Osteocyte (in vitro differentiated cells): ENCODE measurements at regions not wholly inside any gene's neighbourhood (a gene's known extent, or its start where the extent isn't known, plus 50 kb on each side); places are given as distances from the start of the nearest gene placed in this dataset.

Experiments used
- DNase-seq: peaks from one replicate; pipeline ENCODE4 v3.0.0; 2021; ENCODE audit warnings: mixed read lengths; ENCODE audit not compliant: unreplicated experiment; ENCODE audit errors: extremely low spot score
- H3K27ac Mint-ChIP-seq: one replicate; pipeline ENCODE4 v1.8.0; 2021; ENCODE audit warnings: mild to moderate bottlenecking, mixed read lengths; ENCODE audit not compliant: unreplicated experiment
- H3K27me3 Mint-ChIP-seq: one replicate; pipeline ENCODE4 v1.8.0; 2021; ENCODE audit warnings: mixed read lengths; ENCODE audit not compliant: unreplicated experiment
- H3K36me3 Mint-ChIP-seq: one replicate; pipeline ENCODE4 v1.8.0; 2021; ENCODE audit warnings: mixed read lengths; ENCODE audit not compliant: unreplicated experiment
- H3K4me1 Mint-ChIP-seq: one replicate; pipeline ENCODE4 v1.8.0; 2021; ENCODE audit warnings: mixed read lengths; ENCODE audit not compliant: unreplicated experiment
- H3K4me3 Mint-ChIP-seq: one replicate; pipeline ENCODE4 v1.8.0; 2021; ENCODE audit warnings: mild to moderate bottlenecking, moderate library complexity, mixed read lengths; ENCODE audit not compliant: unreplicated experiment
- H3K9me3 Mint-ChIP-seq: one replicate; pipeline ENCODE4 v1.8.0; 2021; ENCODE audit warnings: mixed read lengths; ENCODE audit not compliant: unreplicated experiment
- CTCF ChIP-seq: fragments of 200-600 bp; sonication (generic); IDR thresholded peaks from 2 replicates; pipeline ENCODE4 v1.5.0; 2021; ENCODE audit warnings: antibody characterized with exemption, mild to moderate bottlenecking, moderate library complexity

- Mint-ChIP-seq H3K9me3 (no peaks in the 10 kb centered on the region), H3K27ac (no peak overlapping the region), H3K27me3 (no peaks in the 10 kb centered on the region), H3K4me3 (no peak overlapping the region), H3K4me1 (peaks cover 9% of the 10 kb centered on the region), H3K36me3 (no peaks in the 10 kb centered on the region)
- DNase-seq = no peak
- no peak for TF ChIP-seq CTCF
Observed at GRCh38 chr5:8714861-8715260, 831.0 kb downstream of the SEMA5A start.

- no peak for TF ChIP-seq CTCF
- no peak overlapping the region for H3K27ac Mint-ChIP-seq
- DNase-seq = no peak
- H3K4me1 Mint-ChIP-seq = no peaks in the 10 kb centered on the region
- H3K27me3 Mint-ChIP-seq = no peaks in the 10 kb centered on the region
- H3K4me3 Mint-ChIP-seq = no peak overlapping the region
- no peaks in the 10 kb centered on the region for H3K36me3 Mint-ChIP-seq
- H3K9me3 Mint-ChIP-seq = no peaks in the 10 kb centered on the region
Observed at GRCh38 chr5:8719796-8720195, 826.1 kb downstream of the SEMA5A start.

- Mint-ChIP-seq H3K9me3 (no peaks in the 10 kb centered on the region), H3K27me3 (no peaks in the 10 kb centered on the region), H3K4me1 (no peaks in the 10 kb centered on the region), H3K4me3 (no peak overlapping the region), H3K36me3 (no peaks in the 10 kb centered on the region), H3K27ac (no peak overlapping the region)
- DNase-seq = no peak
- TF ChIP-seq CTCF = no peak
Observed at GRCh38 chr5:8720506-8720905, 825.4 kb downstream of the SEMA5A start.

GRCh38 chr5:8721536-8721935, 824.3 kb downstream of the SEMA5A start:
- no peak overlapping the region for H3K4me3 Mint-ChIP-seq
- H3K27me3 Mint-ChIP-seq = no peaks in the 10 kb centered on the region
- no peaks in the 10 kb centered on the region for H3K9me3 Mint-ChIP-seq
- H3K36me3 Mint-ChIP-seq = no peaks in the 10 kb centered on the region
- H3K4me1 Mint-ChIP-seq = peaks cover 5% of the 10 kb centered on the region
- no peak for DNase-seq
- TF ChIP-seq CTCF = no peak
- H3K27ac Mint-ChIP-seq = no peak overlapping the region

- Mint-ChIP-seq H3K4me3 (no peak overlapping the region), H3K9me3 (no peaks in the 10 kb centered on the region), H3K27me3 (no peaks in the 10 kb centered on the region), H3K27ac (peak overlapping the region; percentile 54), H3K4me1 (peaks cover 39% of the 10 kb centered on the region), H3K36me3 (no peaks in the 10 kb centered on the region)
- DNase-seq = no peak
- no peak for TF ChIP-seq CTCF
Observed at GRCh38 chr5:8726383-8727036, 819.4 kb downstream of the SEMA5A start.
